Lung (tissue), 11 donors: ENCODE measurements at regions not wholly inside any gene's neighbourhood (a gene's known extent, or its start where the extent isn't known, plus 50 kb on each side); places are given as distances from the start of the nearest gene placed in this dataset.

Source experiments
- ATAC-seq: fragments of 200-7000 bp; cut with Tn5 transposase; one replicate; pipeline ENCODE4 v1.9.1; 2020; ENCODE audit warnings: moderate number of reproducible peaks; ENCODE audit not compliant: insufficient read depth, low FRiP score
- DNase-seq, 3 donors: peaks; one replicate each; pipeline ENCODE4 v3.0.0-alpha.2; 2013 to 2017
- H3K27ac ChIP-seq, 2 donors: one replicate each; pipeline ENCODE4 v1.5.1; 2013; ENCODE audit warnings: mild to moderate bottlenecking in 2 of 2, moderate library complexity in 2 of 2, control low read depth in 1 of 2, inconsistent platforms in 1 of 2, low read depth in 1 of 2, low read length in 1 of 2
- H3K27me3 ChIP-seq, 3 donors: one replicate each; pipeline ENCODE4 v1.5.1; 2013; ENCODE audit warnings: low read length in 2 of 3; ENCODE audit not compliant: control insufficient read depth in 3 of 3, insufficient read depth in 3 of 3
- H3K36me3 ChIP-seq, 4 donors: one replicate each; pipeline ENCODE4 v1.5.1; 2013; ENCODE audit warnings: low read length in 4 of 4, mild to moderate bottlenecking in 1 of 4, moderate library complexity in 1 of 4; ENCODE audit not compliant: control insufficient read depth in 4 of 4, insufficient read depth in 4 of 4
- H3K4me1 ChIP-seq, 5 donors: one replicate each; pipeline ENCODE4 v1.5.1; 2013; ENCODE audit warnings: low read length in 5 of 5, mild to moderate bottlenecking in 2 of 5, moderate library complexity in 1 of 5; ENCODE audit not compliant: control insufficient read depth in 5 of 5, insufficient read depth in 5 of 5
- H3K4me3 ChIP-seq: one replicate; pipeline ENCODE4 v1.5.1; 2013; ENCODE audit warnings: mild to moderate bottlenecking, control low read depth, moderate library complexity
- H3K9ac ChIP-seq, 2 donors: one replicate each; pipeline ENCODE4 v1.5.1; 2013; ENCODE audit warnings: low read length in 2 of 2, control low read depth in 1 of 2; ENCODE audit not compliant: insufficient read depth in 1 of 2
- H3K9me3 ChIP-seq, 4 donors: one replicate each; pipeline ENCODE4 v1.5.1; 2013; ENCODE audit warnings: low read length in 3 of 4, mild to moderate bottlenecking in 1 of 4, moderate library complexity in 1 of 4; ENCODE audit not compliant: control insufficient read depth in 4 of 4, insufficient read depth in 3 of 4
- CTCF ChIP-seq: IDR thresholded peaks from 2 replicates; pipeline ENCODE4 v1.5.1; 2012; ENCODE audit warnings: mild to moderate bottlenecking; ENCODE audit errors: control extremely low read depth, extremely low read depth
- WGBS, 2 donors: extraction: QIAGEN DNeasy Blood & Tissue Kit; methylation state at CpG; one replicate each; pipeline ENCODE4 v1.1.7; 2013; 5-methylcytosine and 5-hydroxymethylcytosine counted together
- donor health status: control.
- donor health status: control.
- donor health status: Bipolar disorder and iron deficiency.
- donor health status: healthy.
- donor health status: DM: yes; HTN: yes; CAD: no.

- TF ChIP-seq CTCF = no peak
- DNase-seq (peak; percentile 67 to 93 (median 92)), ATAC-seq (peak; percentile 38)
- 59 to 77% methylated on average over 5 of the region's 5 CpGs for WGBS, 2 donors
- H3K36me3 ChIP-seq = no peaks in the 10 kb centered on the region
- no peak overlapping the region for H3K4me3 ChIP-seq
- no peaks in the 10 kb centered on the region for H3K9me3 ChIP-seq
- H3K4me1 ChIP-seq = peaks cover 0 to 57% (median 15%) of the 10 kb centered on the region in 5 donors
- no peaks in the 10 kb centered on the region for H3K27me3 ChIP-seq
- peak overlapping the region in 1 of 2 donors; percentile 43 for H3K9ac ChIP-seq
- no peak overlapping the region for H3K27ac ChIP-seq
Measured at GRCh38 chr4:71266090-71266794, 72.6 kb upstream of the SLC4A4 start.

GRCh38 chr4:71267244-71267643 lies 71.6 kb upstream of the SLC4A4 start:
- Histone ChIP-seq H3K27ac (no peak overlapping the region), H3K4me3 (no peak overlapping the region), H3K36me3 (no peaks in the 10 kb centered on the region), H3K27me3 (no peaks in the 10 kb centered on the region), H3K4me1 (peaks cover 0 to 50% (median 10%) of the 10 kb centered on the region in 5 donors), H3K9me3 (no peaks in the 10 kb centered on the region), H3K9ac (no peak overlapping the region)
- ATAC-seq (no peak), DNase-seq (no peak)
- 90 to 98% methylated on average over 1 of the region's 1 CpG for WGBS, 2 donors
- TF ChIP-seq CTCF = no peak

GRCh38 chr4:71268166-71268565 lies 70.7 kb upstream of the SLC4A4 start:
- H3K36me3 ChIP-seq = no peaks in the 10 kb centered on the region
- H3K4me1 ChIP-seq = peaks cover 0 to 48% (median 8%) of the 10 kb centered on the region in 5 donors
- no peak overlapping the region for H3K4me3 ChIP-seq
- DNase-seq = no peak
- TF ChIP-seq CTCF = no peak
- H3K27me3 ChIP-seq = no peaks in the 10 kb centered on the region
- peak overlapping the region in 1 of 2 donors; percentile 9 for H3K9ac ChIP-seq
- 67 to 79% methylated on average over 4 of the region's 4 CpGs for WGBS, 2 donors
- no peaks in the 10 kb centered on the region for H3K9me3 ChIP-seq
- ATAC-seq = no peak
- H3K27ac ChIP-seq = no peak overlapping the region

- DNase-seq = no peak
- H3K36me3 ChIP-seq = no peaks in the 10 kb centered on the region
- peaks cover 0 to 39% (median 8%) of the 10 kb centered on the region in 5 donors for H3K4me1 ChIP-seq
- no peak overlapping the region for H3K27ac ChIP-seq
- H3K9me3 ChIP-seq = no peaks in the 10 kb centered on the region
- ATAC-seq = no peak
- H3K4me3 ChIP-seq = no peak overlapping the region
- TF ChIP-seq CTCF = no peak
- H3K27me3 ChIP-seq = no peaks in the 10 kb centered on the region
- 87 to 92% methylated on average over 5 of the region's 5 CpGs for WGBS, 2 donors
- H3K9ac ChIP-seq = no peak overlapping the region
Measured at GRCh38 chr4:71269233-71269632, 69.6 kb upstream of the SLC4A4 start.
